ENCODE measurements at regions not wholly inside any gene's neighbourhood (a gene's known extent, or its start where the extent isn't known, plus 50 kb on each side); places are given as distances from the start of the nearest gene placed in this dataset.

DNA sequence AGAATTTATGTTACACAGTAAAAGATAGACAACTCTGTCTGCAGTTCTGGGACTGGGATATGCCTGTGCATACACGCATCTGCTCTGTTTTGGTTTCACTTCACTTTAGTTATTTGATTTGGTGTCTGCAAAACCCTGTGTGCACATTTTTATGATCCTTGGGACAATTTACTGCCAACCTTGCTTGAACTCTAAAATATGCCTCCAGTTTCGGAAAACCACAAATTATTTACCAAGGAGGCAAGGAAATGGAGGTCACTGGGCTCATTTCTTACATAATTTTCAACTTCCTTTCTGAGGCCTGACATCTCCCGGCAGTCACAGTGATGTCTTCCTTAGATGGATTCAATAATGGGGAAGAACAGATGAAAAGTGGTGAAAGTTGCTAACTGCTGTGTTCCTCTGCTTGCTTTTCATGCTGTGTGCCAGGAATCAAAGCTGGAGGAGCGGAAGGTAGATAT, 61.2 kb upstream of the TAF11L2 start:
- TF ChIP-seq CTCF (IDR thresholded peaks at IDR 0.05; ENCODE audit: extremely low read depth in 1 of 2, insufficient read depth in 1 of 2, low read depth in 1 of 2, low read length in 2 of 2), result no peak
- TF ChIP-seq, protein P1, sequence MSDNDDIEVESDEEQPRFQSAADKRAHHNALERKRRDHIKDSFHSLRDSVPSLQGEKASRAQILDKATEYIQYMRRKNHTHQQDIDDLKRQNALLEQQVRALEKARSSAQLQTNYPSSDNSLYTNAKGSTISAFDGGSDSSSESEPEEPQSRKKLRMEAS (IDR thresholded peaks at IDR 0.05; ENCODE audit: insufficient read depth, insufficient read length), result no peak
- no peak for TF ChIP-seq POLR2A (IDR thresholded peaks at IDR 0.05; ENCODE audit: low read depth, low read length)
- no peak for TF ChIP-seq POLR2AphosphoS5 (IDR thresholded peaks at IDR 0.05; ENCODE audit: insufficient read depth, low read depth, low read length)
